Liver (tissue), 3 donors: ENCODE measurements at regions not wholly inside any gene's neighbourhood (a gene's known extent, or its start where the extent isn't known, plus 50 kb on each side); places are given as distances from the start of the nearest gene placed in this dataset.

ENCODE experiments used
- JUND ChIP-seq, 2 donors: IDR thresholded peaks; 2 replicates each; pipeline ENCODE4 v1.6.1; 2016; ENCODE audit warnings: antibody characterized with exemption in 2 of 2
- SP1 ChIP-seq: IDR thresholded peaks from 2 replicates; pipeline ENCODE4 v1.6.1; 2018; ENCODE audit warnings: antibody characterized with exemption, mild to moderate bottlenecking
- YY1 ChIP-seq: IDR thresholded peaks from 2 replicates; pipeline ENCODE4 v1.6.1; 2016; ENCODE audit warnings: antibody characterized with exemption, mild to moderate bottlenecking
- TF ChIP-seq, protein P1 (sequence below): fragments of 150-350 bp; IDR thresholded peaks from 2 replicates; pipeline ENCODE4 v1.5.1; 2017; ENCODE audit warnings: improper control_type of control experiment, low read depth, low read length; ENCODE audit not compliant: missing input control
- TF ChIP-seq, protein P2 (sequence below): IDR thresholded peaks from 2 replicates; pipeline ENCODE4 v1.6.1; 2016; ENCODE audit warnings: antibody characterized with exemption, mild to moderate bottlenecking
- donor health status: healthy.
- donor health status: healthy.

DNA sequence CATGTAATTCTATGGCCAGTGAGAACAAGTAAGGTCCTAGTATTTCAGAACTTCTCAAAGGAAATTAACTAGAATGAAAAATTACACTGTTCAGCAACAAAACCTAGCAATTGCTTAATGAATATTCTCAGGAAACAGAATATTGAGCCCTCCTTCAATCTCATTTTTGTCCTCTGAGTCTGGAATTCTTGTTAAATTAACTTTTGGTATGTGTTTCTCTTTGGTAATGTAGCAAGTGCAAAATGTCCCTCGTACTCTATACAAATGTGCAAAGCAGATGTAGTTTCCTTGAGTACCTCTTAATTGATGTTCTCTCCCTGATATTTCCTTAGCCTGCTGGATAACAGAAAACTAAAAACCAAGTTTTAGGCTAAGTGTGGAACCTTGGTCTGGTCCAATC lies 190.8 kb upstream of the CNOT2 start:
- TF ChIP-seq, protein P1, sequence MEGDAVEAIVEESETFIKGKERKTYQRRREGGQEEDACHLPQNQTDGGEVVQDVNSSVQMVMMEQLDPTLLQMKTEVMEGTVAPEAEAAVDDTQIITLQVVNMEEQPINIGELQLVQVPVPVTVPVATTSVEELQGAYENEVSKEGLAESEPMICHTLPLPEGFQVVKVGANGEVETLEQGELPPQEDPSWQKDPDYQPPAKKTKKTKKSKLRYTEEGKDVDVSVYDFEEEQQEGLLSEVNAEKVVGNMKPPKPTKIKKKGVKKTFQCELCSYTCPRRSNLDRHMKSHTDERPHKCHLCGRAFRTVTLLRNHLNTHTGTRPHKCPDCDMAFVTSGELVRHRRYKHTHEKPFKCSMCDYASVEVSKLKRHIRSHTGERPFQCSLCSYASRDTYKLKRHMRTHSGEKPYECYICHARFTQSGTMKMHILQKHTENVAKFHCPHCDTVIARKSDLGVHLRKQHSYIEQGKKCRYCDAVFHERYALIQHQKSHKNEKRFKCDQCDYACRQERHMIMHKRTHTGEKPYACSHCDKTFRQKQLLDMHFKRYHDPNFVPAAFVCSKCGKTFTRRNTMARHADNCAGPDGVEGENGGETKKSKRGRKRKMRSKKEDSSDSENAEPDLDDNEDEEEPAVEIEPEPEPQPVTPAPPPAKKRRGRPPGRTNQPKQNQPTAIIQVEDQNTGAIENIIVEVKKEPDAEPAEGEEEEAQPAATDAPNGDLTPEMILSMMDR = no peak
- no peak for TF ChIP-seq JUND (IDR thresholded peaks at IDR 0.05)
- no peak for TF ChIP-seq YY1
- TF ChIP-seq, protein P2, sequence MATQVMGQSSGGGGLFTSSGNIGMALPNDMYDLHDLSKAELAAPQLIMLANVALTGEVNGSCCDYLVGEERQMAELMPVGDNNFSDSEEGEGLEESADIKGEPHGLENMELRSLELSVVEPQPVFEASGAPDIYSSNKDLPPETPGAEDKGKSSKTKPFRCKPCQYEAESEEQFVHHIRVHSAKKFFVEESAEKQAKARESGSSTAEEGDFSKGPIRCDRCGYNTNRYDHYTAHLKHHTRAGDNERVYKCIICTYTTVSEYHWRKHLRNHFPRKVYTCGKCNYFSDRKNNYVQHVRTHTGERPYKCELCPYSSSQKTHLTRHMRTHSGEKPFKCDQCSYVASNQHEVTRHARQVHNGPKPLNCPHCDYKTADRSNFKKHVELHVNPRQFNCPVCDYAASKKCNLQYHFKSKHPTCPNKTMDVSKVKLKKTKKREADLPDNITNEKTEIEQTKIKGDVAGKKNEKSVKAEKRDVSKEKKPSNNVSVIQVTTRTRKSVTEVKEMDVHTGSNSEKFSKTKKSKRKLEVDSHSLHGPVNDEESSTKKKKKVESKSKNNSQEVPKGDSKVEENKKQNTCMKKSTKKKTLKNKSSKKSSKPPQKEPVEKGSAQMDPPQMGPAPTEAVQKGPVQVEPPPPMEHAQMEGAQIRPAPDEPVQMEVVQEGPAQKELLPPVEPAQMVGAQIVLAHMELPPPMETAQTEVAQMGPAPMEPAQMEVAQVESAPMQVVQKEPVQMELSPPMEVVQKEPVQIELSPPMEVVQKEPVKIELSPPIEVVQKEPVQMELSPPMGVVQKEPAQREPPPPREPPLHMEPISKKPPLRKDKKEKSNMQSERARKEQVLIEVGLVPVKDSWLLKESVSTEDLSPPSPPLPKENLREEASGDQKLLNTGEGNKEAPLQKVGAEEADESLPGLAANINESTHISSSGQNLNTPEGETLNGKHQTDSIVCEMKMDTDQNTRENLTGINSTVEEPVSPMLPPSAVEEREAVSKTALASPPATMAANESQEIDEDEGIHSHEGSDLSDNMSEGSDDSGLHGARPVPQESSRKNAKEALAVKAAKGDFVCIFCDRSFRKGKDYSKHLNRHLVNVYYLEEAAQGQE = no peak
- TF ChIP-seq SP1 = no peak
